ENCODE measurements at regions not wholly inside any gene's neighbourhood (a gene's known extent, or its start where the extent isn't known, plus 50 kb on each side); places are given as distances from the start of the nearest gene placed in this dataset.

GRCh38 chr9:25381141-25381540 is 297.1 kb downstream of the TUSC1 start:
- TF ChIP-seq CTCF (conservative IDR thresholded peaks at IDR 0.05 in 1 of 2, IDR thresholded peaks at IDR 0.05 in 1 of 2; ENCODE audit: extremely low read depth in 1 of 2, insufficient read depth in 1 of 2, low read depth in 1 of 2, low read length in 2 of 2), result no peak
- TF ChIP-seq EZH2 (IDR thresholded peaks at IDR 0.05; ENCODE audit: borderline replicate concordance, low read length), result no peak

Measured in mammary epithelial cell (primary cell).